ENCODE measurements at regions not wholly inside any gene's neighbourhood (a gene's known extent, or its start where the extent isn't known, plus 50 kb on each side); places are given as distances from the start of the nearest gene placed in this dataset.

- Histone ChIP-seq H4K20me1 (ENCODE audit: insufficient read depth, low read length) (no peaks in the 10 kb centered on the region), H3K4me1 (ENCODE audit: insufficient read depth, low read length) (no peaks in the 10 kb centered on the region), H3K9ac (ENCODE audit: low read depth, low read length) (no peak overlapping the region), H2AFZ (ENCODE audit: low read depth, low read length) (no peak overlapping the region), H3K27ac (ENCODE audit: low read length) (no peak overlapping the region), H3K4me2 (ENCODE audit: insufficient read depth, low read length) (no peak overlapping the region), H3K4me3 (ENCODE audit: low read depth in 1 of 2, low read length in 2 of 2) (no peak overlapping the region), H3K9me3 (ENCODE audit: insufficient read depth, low read length, severe bottlenecking) (no peaks in the 10 kb centered on the region), H3K36me3 (ENCODE audit: insufficient read depth, low read length) (no peaks in the 10 kb centered on the region), H3K79me2 (ENCODE audit: insufficient read depth, low read length) (no peaks in the 10 kb centered on the region), H3K27me3 (ENCODE audit: insufficient read depth, low read length, poor library complexity) (no peaks in the 10 kb centered on the region)
- TF ChIP-seq EZH2 (IDR thresholded peaks at IDR 0.05; ENCODE audit: borderline replicate concordance, low read depth, low read length, severe bottlenecking) (no peak), CTCF (IDR thresholded peaks at IDR 0.05; ENCODE audit: borderline replicate concordance, extremely low read depth, low read length, poor library complexity, severe bottlenecking) (no peak)
- ATAC-seq (ENCODE audit: insufficient read depth, low read depth) (no peak), DNase-seq (no peak)
These were observed 263.1 kb upstream of the KIAA1217 start for GRCh38 chr10:23945845-23946244.

- Histone ChIP-seq H3K4me3 (ENCODE audit: low read depth in 1 of 2, low read length in 2 of 2) (no peak overlapping the region), H3K27me3 (ENCODE audit: insufficient read depth, low read length, poor library complexity) (no peaks in the 10 kb centered on the region), H2AFZ (ENCODE audit: low read depth, low read length) (no peak overlapping the region), H3K4me2 (ENCODE audit: insufficient read depth, low read length) (no peak overlapping the region), H3K9ac (ENCODE audit: low read depth, low read length) (no peak overlapping the region), H3K9me3 (ENCODE audit: insufficient read depth, low read length, severe bottlenecking) (peaks cover 6% of the 10 kb centered on the region), H3K27ac (ENCODE audit: low read length) (no peak overlapping the region), H4K20me1 (ENCODE audit: insufficient read depth, low read length) (no peaks in the 10 kb centered on the region), H3K79me2 (ENCODE audit: insufficient read depth, low read length) (no peaks in the 10 kb centered on the region), H3K4me1 (ENCODE audit: insufficient read depth, low read length) (no peaks in the 10 kb centered on the region), H3K36me3 (ENCODE audit: insufficient read depth, low read length) (no peaks in the 10 kb centered on the region)
- ATAC-seq (ENCODE audit: insufficient read depth, low read depth) (no peak), DNase-seq (no peak)
- TF ChIP-seq EZH2 (IDR thresholded peaks at IDR 0.05; ENCODE audit: borderline replicate concordance, low read depth, low read length, severe bottlenecking) (no peak), CTCF (IDR thresholded peaks at IDR 0.05; ENCODE audit: borderline replicate concordance, extremely low read depth, low read length, poor library complexity, severe bottlenecking) (no peak)
These were observed 257.1 kb upstream of the KIAA1217 start for GRCh38 chr10:23951841-23952240.

GRCh38 chr10:23955456-23956225 lies 253.3 kb upstream of the KIAA1217 start:
- no peak overlapping the region for H3K4me2 ChIP-seq (ENCODE audit: insufficient read depth, low read length)
- no peaks in the 10 kb centered on the region for H3K27me3 ChIP-seq (ENCODE audit: insufficient read depth, low read length, poor library complexity)
- H3K4me3 ChIP-seq (ENCODE audit: low read depth in 1 of 2, low read length in 2 of 2), result no peak overlapping the region
- H3K4me1 ChIP-seq (ENCODE audit: insufficient read depth, low read length), result no peaks in the 10 kb centered on the region
- no peaks in the 10 kb centered on the region for H3K36me3 ChIP-seq (ENCODE audit: insufficient read depth, low read length)
- no peak overlapping the region for H3K27ac ChIP-seq (ENCODE audit: low read length)
- H3K79me2 ChIP-seq (ENCODE audit: insufficient read depth, low read length), result no peaks in the 10 kb centered on the region
- no peak overlapping the region for H3K9ac ChIP-seq (ENCODE audit: low read depth, low read length)
- H2AFZ ChIP-seq (ENCODE audit: low read depth, low read length), result no peak overlapping the region
- ATAC-seq (ENCODE audit: insufficient read depth, low read depth) (no peak), DNase-seq (no peak)
- peaks cover 6% of the 10 kb centered on the region for H3K9me3 ChIP-seq (ENCODE audit: insufficient read depth, low read length, severe bottlenecking)
- TF ChIP-seq CTCF (IDR thresholded peaks at IDR 0.05; ENCODE audit: borderline replicate concordance, extremely low read depth, low read length, poor library complexity, severe bottlenecking), result no peak
- no peak for TF ChIP-seq EZH2 (IDR thresholded peaks at IDR 0.05; ENCODE audit: borderline replicate concordance, low read depth, low read length, severe bottlenecking)
- H4K20me1 ChIP-seq (ENCODE audit: insufficient read depth, low read length), result no peaks in the 10 kb centered on the region

All from DND-41 (cell line).